IMR-90 (cell line): ENCODE measurements at regions not wholly inside any gene's neighbourhood (a gene's known extent, or its start where the extent isn't known, plus 50 kb on each side); places are given as distances from the start of the nearest gene placed in this dataset.

ENCODE experiments used
- ATAC-seq: fragments of 200-7000 bp; cut with Tn5 transposase; 2 replicates; pipeline ENCODE4 v1.9.1; 2020; ENCODE audit warnings: low read depth, mild to moderate bottlenecking, moderate library complexity
- BruUV-seq: library from RNA; stranded (reverse); fragments of 400-500 nt; replicated peaks from 2 replicates; lab custom pipeline; 2021; lab: Mats Ljungman, UMichigan
- CTCF ChIA-PET: fragments of 300-600 bp; formaldehyde crosslinking; extraction: SDS; loops from one replicate; lab custom pipeline; 2021; ENCODE audit warnings: antibody characterized with exemption; lab: Yijun Ruan, JAX
- POLR2A ChIA-PET: fragments of 300-600 bp; sonication (Branson Sonifier 250); formaldehyde crosslinking; loops from one replicate; lab custom pipeline; 2022; ENCODE audit warnings: antibody characterized with exemption; ENCODE audit not compliant: unreplicated experiment; lab: Charles Lee
- DNase-seq: peaks from one replicate; pipeline ENCODE4 v3.0.0; 2013
- H2AFZ ChIP-seq: replicated peaks from 2 replicates; pipeline ENCODE3; 2013; ENCODE audit warnings: low read length, mild to moderate bottlenecking; ENCODE audit not compliant: poor library complexity
- H2AK5ac ChIP-seq: 2 replicates; pipeline ENCODE4 v1.6.1; 2013; ENCODE audit warnings: low read depth, low read length, inconsistent platforms
- H2AK9ac ChIP-seq: replicated peaks from 2 replicates; pipeline ENCODE3; 2013; ENCODE audit warnings: mild to moderate bottlenecking, low read depth, low read length, moderate library complexity; ENCODE audit not compliant: poor library complexity
- H2BK120ac ChIP-seq: 2 replicates; pipeline ENCODE4 v1.6.1; 2013; ENCODE audit warnings: low read depth, low read length, inconsistent platforms
- H2BK15ac ChIP-seq: 3 replicates; pipeline ENCODE4 v1.6.1; 2013; ENCODE audit warnings: low read depth, low read length, inconsistent platforms
- H2BK20ac ChIP-seq: 2 replicates; pipeline ENCODE4 v1.6.1; 2013; ENCODE audit warnings: low read depth, mild to moderate bottlenecking, inconsistent platforms, low read length, moderate library complexity
- H2BK5ac ChIP-seq: 2 replicates; pipeline ENCODE4 v1.6.1; 2013; ENCODE audit warnings: mild to moderate bottlenecking, low read depth, low read length, inconsistent platforms; ENCODE audit not compliant: poor library complexity, severe bottlenecking
- H3K14ac ChIP-seq: replicated peaks from 2 replicates; pipeline ENCODE4 v1.6.1; 2013; ENCODE audit warnings: low read depth, low read length, inconsistent platforms
- H3K18ac ChIP-seq: 2 replicates; pipeline ENCODE4 v1.6.1; 2013; ENCODE audit warnings: low read depth, low read length, control low read depth
- H3K23ac ChIP-seq: 2 replicates; pipeline ENCODE4 v1.6.1; 2013; ENCODE audit warnings: low read depth, low read length, inconsistent platforms
- H3K27ac ChIP-seq: 2 replicates; pipeline ENCODE4 v1.5.1; 2013; ENCODE audit warnings: mild to moderate bottlenecking, control low read depth, low read length; ENCODE audit not compliant: insufficient read depth
- H3K27me3 ChIP-seq: 2 replicates; pipeline ENCODE4 v1.6.1; 2013; ENCODE audit warnings: low read length; ENCODE audit not compliant: control insufficient read depth, insufficient read depth
- H3K36me3 ChIP-seq: 2 replicates; pipeline ENCODE4 v1.6.1; 2013; ENCODE audit warnings: low read length, mixed read lengths; ENCODE audit not compliant: control insufficient read depth, insufficient read depth
- H3K4ac ChIP-seq: 2 replicates; pipeline ENCODE4 v1.6.1; 2013; ENCODE audit warnings: low read depth, low read length, inconsistent platforms
- H3K4me1 ChIP-seq: 2 replicates; pipeline ENCODE4 v1.6.1; 2013; ENCODE audit warnings: low read length, mixed read lengths; ENCODE audit not compliant: control insufficient read depth, insufficient read depth
- H3K4me2 ChIP-seq: 2 replicates; pipeline ENCODE4 v1.6.1; 2013; ENCODE audit warnings: low read depth, mild to moderate bottlenecking, control low read depth, low read length, moderate library complexity
- H3K4me3 ChIP-seq: 2 replicates; pipeline ENCODE4 v1.5.1; 2013; ENCODE audit warnings: low read depth, mild to moderate bottlenecking, control low read depth, low read length, moderate library complexity; ENCODE audit not compliant: insufficient read depth
- H3K56ac ChIP-seq: 2 replicates; pipeline ENCODE4 v1.6.1; 2013; ENCODE audit warnings: low read length, inconsistent platforms; ENCODE audit not compliant: insufficient read depth; ENCODE audit errors: extremely low read depth
- H3K79me1 ChIP-seq, 2 experiments: 2 replicates each; pipeline ENCODE4 v1.6.1; 2013; ENCODE audit warnings: low read length in 2 of 2, inconsistent platforms in 1 of 2, low read depth in 1 of 2
- H3K9ac ChIP-seq: 2 replicates; pipeline ENCODE4 v1.6.1; 2013; ENCODE audit warnings: low read depth, low read length, control low read depth
- H3K9me1 ChIP-seq: 2 replicates; pipeline ENCODE4 v1.6.1; 2013; ENCODE audit warnings: low read length, inconsistent platforms; ENCODE audit not compliant: insufficient read depth
- H3K9me3 ChIP-seq: 2 replicates; pipeline ENCODE4 v1.6.1; 2013; ENCODE audit warnings: low read length; ENCODE audit not compliant: control insufficient read depth, insufficient read depth
- H4K20me1 ChIP-seq: 2 replicates; pipeline ENCODE4 v1.6.1; 2013; ENCODE audit warnings: low read length, inconsistent platforms; ENCODE audit not compliant: insufficient read depth
- H4K5ac ChIP-seq: 2 replicates; pipeline ENCODE4 v1.6.1; 2013; ENCODE audit warnings: mild to moderate bottlenecking, low read depth, low read length, control low read depth
- H4K8ac ChIP-seq, 2 experiments: 2 replicates each; pipeline ENCODE4 v1.6.1; 2013; ENCODE audit warnings: low read depth in 2 of 2, low read length in 2 of 2, control low read depth in 1 of 2, inconsistent platforms in 1 of 2
- H4K91ac ChIP-seq: 2 replicates; pipeline ENCODE4 v1.6.1; 2013; ENCODE audit warnings: low read depth, low read length, inconsistent platforms; ENCODE audit not compliant: insufficient read depth
- BHLHE40 ChIP-seq: fragments of 150-350 bp; IDR thresholded peaks from 2 replicates; pipeline ENCODE4 v1.6.1; 2016; ENCODE audit warnings: mild to moderate bottlenecking, low read depth, low read length
- CEBPB ChIP-seq: IDR thresholded peaks from 2 replicates; pipeline ENCODE4 v1.6.1; 2012; ENCODE audit warnings: low read depth, low read length, improper control_type of control experiment
- CHD1 ChIP-seq: IDR thresholded peaks from 2 replicates; pipeline ENCODE4 v1.6.1; 2012; ENCODE audit warnings: low read depth, low read length, improper control_type of control experiment
- CTCF ChIP-seq: conservative IDR thresholded peaks from 2 replicates; pipeline ENCODE4 v1.5.1; 2012; ENCODE audit warnings: mild to moderate bottlenecking, low read depth, low read length, improper control_type of control experiment
- ELK1 ChIP-seq: fragments of 150-350 bp; IDR thresholded peaks from 2 replicates; pipeline ENCODE4 v1.6.1; 2016; ENCODE audit warnings: low read depth, mild to moderate bottlenecking, low read length, moderate library complexity, borderline replicate concordance
- FOS ChIP-seq: fragments of 150-350 bp; IDR thresholded peaks from 2 replicates; pipeline ENCODE4 v1.6.1; 2016; ENCODE audit warnings: low read depth, low read length
- MAZ ChIP-seq: IDR thresholded peaks from 2 replicates; pipeline ENCODE4 v1.6.1; 2012; ENCODE audit warnings: low read depth, mild to moderate bottlenecking, low read length, improper control_type of control experiment, moderate library complexity, borderline replicate concordance
- MXI1 ChIP-seq: IDR thresholded peaks from 2 replicates; pipeline ENCODE4 v1.6.1; 2012; ENCODE audit warnings: low read depth, mild to moderate bottlenecking, low read length, moderate library complexity, borderline replicate concordance
- NFE2L2 ChIP-seq: fragments of 150-350 bp; IDR thresholded peaks from 2 replicates; pipeline ENCODE4 v1.6.1; 2016; ENCODE audit warnings: low read depth, mild to moderate bottlenecking, low read length
- POLR2A ChIP-seq: IDR thresholded peaks from 2 replicates; pipeline ENCODE4 v1.6.1; 2012; ENCODE audit warnings: mild to moderate bottlenecking, low read depth, low read length
- RAD21 ChIP-seq: IDR thresholded peaks from 2 replicates; pipeline ENCODE4 v1.6.1; 2012; ENCODE audit warnings: low read length, improper control_type of control experiment
- RCOR1 ChIP-seq: IDR thresholded peaks from 2 replicates; pipeline ENCODE4 v1.6.1; 2012; ENCODE audit warnings: mild to moderate bottlenecking, low read length, improper control_type of control experiment; ENCODE audit not compliant: insufficient replicate concordance
- RFX5 ChIP-seq: IDR thresholded peaks from 2 replicates; pipeline ENCODE4 v1.8.0; 2012; ENCODE audit warnings: low read depth, mild to moderate bottlenecking, low read length, moderate library complexity
- SMC3 ChIP-seq: fragments of 150-350 bp; IDR thresholded peaks from 2 replicates; pipeline ENCODE4 v1.6.1; 2016; ENCODE audit warnings: low read depth, mild to moderate bottlenecking, antibody characterized with exemption, low read length, moderate library complexity
- USF2 ChIP-seq: fragments of 150-350 bp; IDR thresholded peaks from 2 replicates; pipeline ENCODE4 v1.6.1; 2017; ENCODE audit warnings: mild to moderate bottlenecking, antibody characterized with exemption, low read length, low read depth
- WGBS, 2 experiments: methylation state at CpG; one replicate each; pipeline versions ENCODE4 v1.1.5 to v1.1.7; 2013; ENCODE audit warnings: missing lambda C conversion rate in 2 of 2; ENCODE audit not compliant: insufficient read length in 1 of 2; ENCODE audit errors: extremely low coverage in 2 of 2; 5-methylcytosine and 5-hydroxymethylcytosine counted together
- dilution Hi-C: fragments of 300-500 bp; cut with HindIII; formaldehyde crosslinking; loops from one replicate; pipeline ENCODE4 v1.14.3; 2018; ENCODE audit warnings: low sequenced_read_pairs; ENCODE audit not compliant: unreplicated experiment
- in situ Hi-C: fragments of 300-500 bp; cut with MboI; formaldehyde crosslinking; loops from 3 replicates; pipeline ENCODE4 v1.14.3; 2019; ENCODE audit warnings: low sequenced_read_pairs, inconsistent platforms, mixed read lengths
- intact Hi-C: fragments of 100-400 bp; cut with micrococcal nuclease; formaldehyde crosslinking; loops from 2 replicates; pipeline ENCODE4 v1.10.0; 2022

- Histone ChIP-seq H2BK20ac (no peak overlapping the region), H4K5ac (no peak overlapping the region), H2AK5ac (no peak overlapping the region), H2AFZ (no peak overlapping the region), H2AK9ac (no peak overlapping the region), H3K36me3 (no peaks in the 10 kb centered on the region), H3K4me1 (no peaks in the 10 kb centered on the region), H2BK15ac (no peak overlapping the region), H3K4me3 (no peak overlapping the region), H2BK5ac (no peak overlapping the region), H4K8ac (no peak overlapping the region), H4K20me1 (no peaks in the 10 kb centered on the region), H4K91ac (no peak overlapping the region), H3K23ac (no peak overlapping the region), H3K9ac (no peak overlapping the region), H3K79me1 (no peaks in the 10 kb centered on the region), H3K4me2 (no peak overlapping the region), H3K18ac (no peak overlapping the region), H3K27ac (no peak overlapping the region), H3K27me3 (no peaks in the 10 kb centered on the region; the same call in 1 of the 2 replicates), H2BK120ac (no peak overlapping the region), H3K14ac (no peak overlapping the region), H3K56ac (no peak overlapping the region), H3K9me3 (no peaks in the 10 kb centered on the region), H3K9me1 (no peaks in the 10 kb centered on the region), H3K4ac (no peak overlapping the region)
- no TSS peak for BruUV-seq
- intact Hi-C loops, result no loop called here
- whole genome bisulfite sequencing, 2 experiments, result no CpG with 5 or more reads among the region's 2 CpGs
- ChIA-PET POLR2A (no interaction called here), CTCF (no interaction called here)
- in situ Hi-C loops, result no loop called here
- dilution Hi-C loops, result no loop called here
- DNase-seq (no peak), ATAC-seq (no peak)
- no peak for TF ChIP-seq MAZ
- no peak for TF ChIP-seq RCOR1
- TF ChIP-seq NFE2L2, result no peak
- TF ChIP-seq POLR2A, result no peak
- no peak for TF ChIP-seq RAD21
- no peak for TF ChIP-seq MXI1
- TF ChIP-seq RFX5, result no peak
- TF ChIP-seq CTCF, result no peak
- TF ChIP-seq SMC3, result no peak
- no peak for TF ChIP-seq CHD1
- no peak for TF ChIP-seq ELK1
- no peak for TF ChIP-seq USF2
- TF ChIP-seq FOS, result no peak
- TF ChIP-seq CEBPB, result no peak
- no peak for TF ChIP-seq BHLHE40
Observed at GRCh38 chr18:6672821-6673308, 56.7 kb upstream of the ARHGAP28 start.
